AG10803 (cell line): ENCODE measurements at regions not wholly inside any gene's neighbourhood (a gene's known extent, or its start where the extent isn't known, plus 50 kb on each side); places are given as distances from the start of the nearest gene placed in this dataset.
A peak's percentile ranks its signal among the peaks of the same experiment; 100 is the strongest.
"Not testable (repeated sequence)": the region's sequence is repeated elsewhere in the genome, so short reads cannot be mapped to it uniquely, and the experiment has no call there.

Experiments used
- DNase-seq: peaks from one replicate; pipeline ENCODE4 v3.0.0; 2010; ENCODE audit warnings: low read depth
- H3K4me3 ChIP-seq: 2 replicates; pipeline ENCODE4 v1.5.1; 2011; ENCODE audit warnings: mild to moderate bottlenecking, low read length, control low read depth
- TF ChIP-seq, protein P1 (sequence below): conservative IDR thresholded peaks from 2 replicates; pipeline ENCODE4 v1.5.1; 2011; ENCODE audit warnings: mild to moderate bottlenecking, low read length, control low read depth, inconsistent platforms

DNA sequence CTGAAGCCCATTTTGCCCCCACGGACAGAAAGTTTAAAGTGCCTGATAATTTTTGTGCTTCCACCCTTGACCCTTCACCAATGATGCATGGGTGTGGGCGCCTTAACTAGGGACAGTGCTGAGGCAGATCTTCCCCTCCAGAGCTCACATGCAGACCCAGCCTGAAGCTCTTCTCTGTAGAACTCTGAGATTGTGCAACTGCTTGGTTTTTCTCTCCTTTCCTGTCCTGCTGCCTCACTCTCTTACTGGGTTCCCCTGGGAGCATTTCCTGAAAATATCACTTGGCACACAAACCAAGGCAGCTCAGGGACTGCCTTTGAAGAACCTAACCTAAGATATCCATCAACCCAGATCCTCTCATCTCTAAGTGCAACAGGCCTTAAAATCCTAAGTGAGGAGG is 220.3 kb upstream of the STT3B start:
- peak; percentile 32 for DNase-seq
- TF ChIP-seq, protein P1, sequence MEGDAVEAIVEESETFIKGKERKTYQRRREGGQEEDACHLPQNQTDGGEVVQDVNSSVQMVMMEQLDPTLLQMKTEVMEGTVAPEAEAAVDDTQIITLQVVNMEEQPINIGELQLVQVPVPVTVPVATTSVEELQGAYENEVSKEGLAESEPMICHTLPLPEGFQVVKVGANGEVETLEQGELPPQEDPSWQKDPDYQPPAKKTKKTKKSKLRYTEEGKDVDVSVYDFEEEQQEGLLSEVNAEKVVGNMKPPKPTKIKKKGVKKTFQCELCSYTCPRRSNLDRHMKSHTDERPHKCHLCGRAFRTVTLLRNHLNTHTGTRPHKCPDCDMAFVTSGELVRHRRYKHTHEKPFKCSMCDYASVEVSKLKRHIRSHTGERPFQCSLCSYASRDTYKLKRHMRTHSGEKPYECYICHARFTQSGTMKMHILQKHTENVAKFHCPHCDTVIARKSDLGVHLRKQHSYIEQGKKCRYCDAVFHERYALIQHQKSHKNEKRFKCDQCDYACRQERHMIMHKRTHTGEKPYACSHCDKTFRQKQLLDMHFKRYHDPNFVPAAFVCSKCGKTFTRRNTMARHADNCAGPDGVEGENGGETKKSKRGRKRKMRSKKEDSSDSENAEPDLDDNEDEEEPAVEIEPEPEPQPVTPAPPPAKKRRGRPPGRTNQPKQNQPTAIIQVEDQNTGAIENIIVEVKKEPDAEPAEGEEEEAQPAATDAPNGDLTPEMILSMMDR = no peak
- H3K4me3 ChIP-seq = no peak overlapping the region

DNA sequence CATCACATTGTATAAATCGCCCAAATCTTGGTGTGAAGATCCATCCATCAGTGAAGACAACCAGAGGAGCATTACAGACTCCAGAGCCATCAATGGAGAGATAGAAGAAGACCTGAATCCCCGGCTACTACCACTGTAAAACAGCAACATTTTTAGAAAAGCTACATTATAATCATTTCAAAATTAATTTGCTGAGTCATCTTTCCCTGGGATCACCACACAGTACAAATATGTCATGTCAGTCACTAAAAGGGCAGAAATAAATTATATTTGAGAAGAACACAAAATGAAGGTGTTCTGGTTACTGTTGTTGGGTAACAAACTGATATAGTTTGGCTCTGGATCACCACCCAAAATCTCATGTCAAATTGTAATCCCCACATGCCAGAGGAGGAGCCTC is 218.5 kb upstream of the STT3B start:
- no peak for DNase-seq
- TF ChIP-seq, protein P1 = no peak
- H3K4me3 ChIP-seq = no peak overlapping the region

DNA sequence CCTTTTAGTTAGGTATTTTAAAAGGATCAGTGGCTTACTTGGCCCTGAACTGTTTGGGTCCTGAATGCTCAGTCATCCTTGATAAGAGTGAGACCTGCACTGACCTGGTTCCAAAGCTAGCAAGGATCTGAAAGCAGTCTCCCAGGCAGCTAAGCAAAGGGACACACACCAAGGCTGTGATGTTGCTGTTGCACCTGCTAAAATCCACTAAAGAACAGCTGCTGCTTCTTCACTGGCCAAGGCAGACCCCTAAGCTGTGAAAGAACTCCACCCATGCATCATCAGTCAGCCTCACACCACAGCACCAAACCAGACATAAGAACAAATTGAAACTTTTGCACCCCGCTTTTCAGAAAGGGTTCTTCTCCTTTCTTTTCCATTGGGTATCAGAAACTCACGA is 213.4 kb upstream of the STT3B start:
- TF ChIP-seq, protein P1 = no peak
- no peak overlapping the region for H3K4me3 ChIP-seq
- no peak for DNase-seq

DNA sequence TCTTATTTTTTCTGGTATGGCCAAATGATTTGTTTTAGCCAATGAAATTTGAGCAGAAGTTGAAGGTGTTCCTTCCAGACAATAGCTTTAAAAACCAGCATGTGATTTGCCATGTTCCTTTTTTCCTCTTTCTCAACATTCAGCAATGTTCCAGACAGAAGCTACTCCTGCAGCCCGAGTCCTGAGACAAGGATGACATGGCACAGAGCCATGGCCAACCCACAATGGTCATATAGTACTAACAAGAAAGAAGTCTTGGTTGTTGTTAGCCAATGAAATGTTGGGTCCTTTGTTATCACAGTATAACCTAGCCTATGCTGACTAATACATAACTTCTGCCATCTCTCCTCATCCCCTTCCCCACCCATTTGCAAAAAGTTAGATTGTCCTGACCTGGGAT is 211.1 kb upstream of the STT3B start:
- H3K4me3 ChIP-seq = no peak overlapping the region
- no peak for DNase-seq
- TF ChIP-seq, protein P1 = no peak

DNA sequence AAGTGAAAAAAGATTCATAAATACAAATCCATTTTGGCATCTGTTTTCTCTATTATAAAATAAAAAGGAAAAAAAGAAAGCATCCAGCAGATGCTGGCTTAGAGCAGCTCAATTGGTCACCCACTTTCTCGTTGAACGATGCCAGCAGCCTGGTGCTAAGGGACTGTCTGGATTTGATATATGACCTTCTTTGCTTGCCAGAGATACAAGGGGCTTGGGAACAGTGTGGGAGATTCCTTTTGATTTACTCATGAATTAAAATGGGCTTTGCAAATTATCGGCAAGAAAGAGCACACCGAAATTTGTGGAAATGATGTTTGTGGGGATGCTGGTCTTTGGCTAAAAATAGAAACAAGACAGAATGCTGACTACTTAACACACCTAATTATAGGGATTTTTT is 210.3 kb upstream of the STT3B start:
- no peak overlapping the region for H3K4me3 ChIP-seq
- TF ChIP-seq, protein P1 = no peak
- DNase-seq = no peak

DNA sequence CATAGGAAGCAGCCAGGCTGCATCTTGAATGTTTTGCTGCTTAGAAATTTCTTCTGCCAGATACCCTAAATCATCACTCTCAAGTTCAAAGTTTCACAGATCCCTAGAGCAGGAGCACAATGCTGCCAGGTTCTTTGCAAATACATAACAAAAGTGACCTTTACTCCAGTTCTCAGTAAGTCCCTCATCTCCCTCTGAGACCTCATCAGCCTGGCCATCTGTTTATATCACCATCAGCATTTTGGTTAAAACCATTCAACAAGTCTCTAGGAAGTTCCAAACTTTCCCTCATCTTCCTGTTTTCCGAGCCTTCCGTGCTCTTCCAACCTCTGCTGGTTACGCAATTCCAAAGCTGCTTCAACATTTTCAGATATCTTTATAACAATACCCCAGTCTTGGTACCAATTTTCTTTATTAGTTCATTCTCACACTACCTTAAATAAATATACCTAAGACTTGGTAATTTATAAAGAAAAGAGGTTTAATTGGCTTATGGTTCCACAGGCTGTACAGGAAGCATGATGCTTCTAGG is 204.8 kb upstream of the STT3B start:
- not testable (repeated sequence) for DNase-seq

DNA sequence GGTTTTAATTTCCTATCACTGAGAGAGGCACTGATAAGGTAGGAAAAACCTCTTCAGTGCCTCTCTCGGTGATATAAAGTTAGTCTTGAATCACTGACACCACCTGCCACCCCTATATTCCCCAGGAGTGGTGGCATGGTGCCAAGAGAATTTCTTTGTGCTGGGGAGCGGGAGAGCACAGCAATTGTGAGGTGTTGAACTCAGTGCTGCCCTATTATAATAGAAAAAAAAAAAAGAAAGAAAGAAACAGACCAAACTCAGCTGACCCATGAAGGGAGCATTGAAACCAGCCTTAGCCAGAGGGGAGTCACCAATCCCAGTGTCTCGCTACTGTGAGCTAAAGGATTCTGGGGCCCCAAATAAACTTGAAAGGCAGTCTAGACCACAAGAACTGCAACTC is 201.4 kb upstream of the STT3B start:
- no peak for DNase-seq
- TF ChIP-seq, protein P1 = no peak
- H3K4me3 ChIP-seq = no peak overlapping the region

More for the DNA sequence above, 204.8 kb upstream of the STT3B start:
- not testable (repeated sequence) for H3K4me3 ChIP-seq

DNA sequence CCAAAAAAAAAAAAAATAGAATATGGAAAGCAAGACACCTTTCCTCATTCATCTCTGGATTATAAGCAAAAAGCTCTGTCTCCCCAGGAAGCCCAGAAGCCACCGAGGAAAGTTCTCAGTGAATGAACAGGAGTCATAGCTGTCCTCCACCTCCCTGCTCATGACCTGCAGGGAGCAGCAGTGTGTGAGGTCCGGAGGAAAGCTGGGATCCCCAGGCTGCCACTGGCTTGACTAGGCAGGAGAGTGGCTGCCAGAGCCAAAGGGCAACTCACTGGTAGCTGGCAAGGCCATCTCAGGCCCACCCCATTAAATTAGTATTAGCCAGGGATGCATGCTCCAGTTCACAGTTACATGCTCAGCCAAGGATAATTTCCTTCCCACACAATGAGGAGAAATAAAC is 191.6 kb upstream of the STT3B start:
- no peak for DNase-seq
- H3K4me3 ChIP-seq = no peak overlapping the region
- TF ChIP-seq, protein P1 = peak; percentile 7; the same call in 1 of the 2 replicates
